Pons (tissue), 1 donor: ENCODE measurements at regions not wholly inside any gene's neighbourhood (a gene's known extent, or its start where the extent isn't known, plus 50 kb on each side); places are given as distances from the start of the nearest gene placed in this dataset.

ENCODE experiments used
- DNase-seq: peaks from one replicate; pipeline ENCODE4 v3.0.0-alpha.2; 2016; ENCODE audit warnings: low spot score

- DNase-seq: no peak
Observed at GRCh38 chrX:33465137-33465536, 253.8 kb upstream of the DMD start.

DNA sequence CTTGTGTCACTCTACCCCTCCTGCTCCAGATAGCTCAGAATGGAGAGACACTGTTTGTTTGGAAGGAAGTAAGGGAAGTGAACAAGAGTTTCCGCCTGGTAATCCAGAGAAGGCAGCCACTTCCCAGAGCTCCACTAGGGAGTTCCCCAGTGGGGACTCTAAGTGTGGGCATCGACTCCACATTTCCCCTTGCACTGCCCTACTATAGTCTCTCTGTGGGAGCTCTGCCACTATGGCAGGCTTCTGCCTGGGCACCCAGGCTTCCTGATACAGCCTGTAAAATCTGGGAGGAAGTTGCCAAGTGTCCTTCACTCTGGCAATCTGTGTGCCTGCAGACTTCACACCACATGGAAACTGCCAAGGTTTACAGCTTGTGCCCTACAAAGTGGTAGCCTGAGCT is 245.8 kb upstream of the DMD start:
- DNase-seq: no peak

DNA sequence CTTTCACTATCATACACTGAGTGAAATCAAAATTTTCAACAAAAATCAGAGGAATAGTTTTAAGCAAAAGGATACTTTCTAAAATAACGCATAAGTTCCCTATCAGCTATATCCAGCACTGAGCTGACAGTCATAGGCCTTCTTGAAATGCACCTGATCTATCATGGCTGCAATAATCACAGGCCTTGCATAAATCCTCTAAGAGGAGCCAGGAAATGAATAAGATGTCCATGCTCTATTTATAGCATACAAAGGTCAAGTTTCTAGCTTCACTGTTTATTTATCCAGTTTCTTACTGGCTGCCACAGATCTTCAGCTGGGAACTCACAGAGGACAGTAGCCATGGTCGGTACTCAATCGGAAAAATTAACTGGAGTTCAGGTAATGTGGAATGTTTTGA is 235.9 kb upstream of the DMD start:
- DNase-seq: no peak

- DNase-seq: peak; percentile 29
Observed at GRCh38 chrX:33434256-33435092, 223.1 kb upstream of the DMD start.

DNA sequence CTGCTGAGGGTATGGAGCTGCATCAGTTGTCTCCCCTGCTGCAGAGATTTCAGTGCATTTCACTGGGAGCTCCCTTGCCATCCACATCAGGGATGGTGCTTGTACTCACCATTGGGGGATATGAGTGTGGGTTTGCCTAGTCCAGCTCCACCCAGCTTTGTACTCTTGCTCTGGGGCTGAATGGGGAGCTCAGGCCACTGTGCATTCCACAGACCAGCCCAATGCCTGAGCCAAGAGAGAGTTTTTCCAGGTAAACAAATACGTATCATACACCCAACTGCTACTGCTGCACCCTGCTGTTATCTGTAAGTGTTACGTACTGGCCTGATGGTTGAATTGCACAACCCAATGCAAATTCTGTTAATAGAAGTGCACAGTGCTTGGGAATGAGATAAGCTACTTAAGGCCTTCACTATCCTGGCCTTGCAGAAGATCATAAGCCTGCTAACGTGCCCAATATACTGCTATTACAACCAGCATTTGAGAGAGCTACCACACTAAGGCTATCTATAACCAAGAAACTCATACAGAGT is 205.0 kb upstream of the DMD start:
- no peak for DNase-seq

DNA sequence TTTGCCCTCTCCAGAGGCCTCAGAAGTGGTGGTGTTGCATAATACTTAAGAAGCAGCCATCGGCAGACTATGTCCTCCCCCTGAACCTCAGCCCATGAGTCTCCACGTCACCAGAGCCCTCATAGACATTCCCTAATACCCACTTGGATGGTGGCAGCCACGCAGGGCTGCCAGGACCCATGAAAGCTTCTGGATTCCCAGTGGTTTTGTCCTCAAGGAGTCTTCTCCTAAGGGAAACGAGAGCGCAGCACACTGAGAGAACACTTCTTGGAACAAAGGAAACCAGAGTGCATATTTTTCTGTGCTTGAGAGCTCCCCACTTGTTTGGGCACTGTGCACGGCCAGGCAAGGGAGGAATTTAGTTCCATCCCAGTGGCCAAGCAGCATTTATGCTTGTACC is 204.1 kb upstream of the DMD start:
- no peak for DNase-seq

- no peak for DNase-seq
Observed at GRCh38 chrX:33385546-33385945, 174.2 kb upstream of the DMD start.

DNA sequence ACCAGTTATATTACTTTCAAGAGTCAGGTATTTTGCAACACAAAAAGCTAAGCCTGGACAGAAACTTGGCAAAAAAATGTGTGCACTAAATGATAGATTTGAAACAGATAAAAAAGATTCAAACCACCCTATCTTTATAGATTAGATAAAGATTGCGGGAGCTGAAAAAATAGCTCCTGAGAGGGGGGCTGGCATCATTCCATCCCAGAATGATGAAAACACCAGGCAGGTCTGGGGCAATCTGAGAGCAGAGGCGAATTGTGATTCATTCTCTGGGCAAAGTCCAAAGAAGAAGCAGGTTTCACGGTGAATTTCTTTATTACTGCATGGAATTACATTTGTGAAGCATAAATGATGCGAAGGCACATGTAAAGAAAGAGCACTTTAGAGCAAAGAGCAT is 168.5 kb upstream of the DMD start:
- no peak for DNase-seq

DNA sequence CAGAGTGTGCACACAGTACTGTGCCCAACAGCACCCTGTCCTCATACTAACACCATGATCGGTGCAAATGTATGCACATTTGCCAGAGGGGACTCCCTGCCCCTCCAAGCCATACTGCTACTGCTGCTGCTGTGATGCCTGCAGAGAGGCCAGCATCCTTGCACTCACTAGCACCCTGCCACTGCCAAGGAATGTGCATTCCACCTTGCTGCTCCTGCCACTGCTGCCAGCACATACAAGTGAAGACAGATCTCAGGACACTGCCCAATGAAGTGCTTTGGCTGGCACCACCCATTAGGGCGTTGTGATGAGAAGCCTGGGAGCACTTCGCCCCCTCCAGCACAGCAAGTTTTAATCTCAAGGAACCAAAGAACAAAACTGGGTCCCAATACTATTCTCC is 146.3 kb upstream of the DMD start:
- no peak for DNase-seq

DNA sequence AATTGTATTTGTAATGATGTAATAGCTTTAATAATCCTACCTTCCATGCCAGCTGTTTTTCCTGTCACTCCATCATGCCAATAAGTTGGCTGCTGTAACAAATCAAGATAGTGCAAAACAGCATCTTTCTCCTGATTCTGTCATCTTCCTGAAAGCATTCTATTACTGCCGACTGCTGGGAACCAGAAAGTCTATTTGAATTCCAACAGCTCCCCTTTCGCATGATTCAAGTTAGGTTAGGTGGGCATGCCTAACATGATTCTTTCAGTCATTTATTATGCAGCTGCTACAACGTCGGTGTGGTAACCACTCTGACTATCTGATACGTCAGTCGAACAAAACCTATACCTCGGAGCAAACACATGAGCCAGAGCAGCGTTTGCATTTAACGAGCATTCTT is 127.9 kb upstream of the DMD start:
- peak; percentile 52 for DNase-seq

DNA sequence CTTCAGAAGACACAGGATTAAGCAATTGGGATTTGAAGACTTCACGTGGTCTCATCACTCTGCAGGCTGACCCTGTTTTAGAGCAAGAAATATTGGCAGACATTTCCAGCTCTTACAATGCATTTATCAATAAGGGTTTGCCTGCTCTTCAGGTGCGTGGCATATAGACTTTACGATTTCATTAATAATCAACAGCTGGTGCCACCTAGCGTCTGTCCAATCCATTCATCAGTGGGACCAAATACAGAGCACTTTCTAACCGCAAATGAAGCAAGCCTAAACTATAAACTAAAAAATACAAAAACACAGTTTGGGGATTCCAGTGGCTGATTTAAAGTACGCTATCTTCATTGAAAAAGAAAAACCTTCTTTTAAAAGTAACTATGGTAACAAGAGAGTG is 125.4 kb upstream of the DMD start:
- peak; percentile 67 for DNase-seq

GRCh38 chrX:33333271-33333670 is 121.9 kb upstream of the DMD start:
- no peak for DNase-seq

DNA sequence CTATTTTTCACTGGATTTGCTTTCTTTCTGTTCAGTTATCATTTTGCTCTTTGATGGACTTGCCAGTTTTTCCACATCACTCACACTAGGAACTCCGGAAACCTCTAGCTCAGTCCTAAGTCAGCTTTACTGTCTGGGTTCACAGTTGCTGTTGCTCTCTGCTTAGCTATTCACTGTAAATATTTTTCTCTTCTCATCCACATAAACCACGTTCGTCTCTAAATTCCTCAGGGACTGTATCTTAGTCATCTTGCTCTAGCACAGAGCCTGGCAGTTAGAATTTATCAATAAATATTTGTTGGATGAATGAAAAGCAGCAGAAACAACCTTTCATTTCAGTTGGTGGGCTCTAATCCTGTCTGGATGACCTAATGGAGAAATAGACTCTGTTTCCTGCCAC is 119.4 kb upstream of the DMD start:
- DNase-seq: no peak

DNA sequence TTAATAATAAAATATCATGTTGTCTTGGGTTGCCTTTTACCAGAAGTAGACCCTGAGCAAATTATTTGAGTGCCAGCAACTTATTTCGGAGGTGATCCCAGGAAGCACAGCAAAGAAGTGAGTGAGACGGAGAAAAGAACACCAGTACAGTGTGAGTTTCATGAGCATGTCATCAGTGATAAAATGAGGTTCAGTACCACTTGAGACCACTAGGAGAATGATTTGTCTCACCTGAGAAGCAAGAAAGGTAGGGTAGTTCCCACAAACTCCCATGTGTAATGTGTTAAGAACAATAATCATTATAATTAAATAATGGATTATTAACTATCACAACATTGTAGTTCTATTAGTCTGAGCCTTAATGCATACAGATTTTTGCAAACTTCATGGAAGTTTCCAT is 112.8 kb upstream of the DMD start:
- no peak for DNase-seq

- DNase-seq: no peak
Observed at GRCh38 chrX:33307911-33308354, 96.6 kb upstream of the DMD start.

GRCh38 chrX:33298622-33299021 is 87.3 kb upstream of the DMD start:
- DNase-seq: no peak

- no peak for DNase-seq
Observed at GRCh38 chrX:33285550-33285949, 74.2 kb upstream of the DMD start.

- DNase-seq: no peak
Observed at GRCh38 chrX:33277046-33277445, 65.7 kb upstream of the DMD start.

- DNase-seq: no peak
Observed at GRCh38 chrX:33273535-33273934, 62.2 kb upstream of the DMD start.

DNA sequence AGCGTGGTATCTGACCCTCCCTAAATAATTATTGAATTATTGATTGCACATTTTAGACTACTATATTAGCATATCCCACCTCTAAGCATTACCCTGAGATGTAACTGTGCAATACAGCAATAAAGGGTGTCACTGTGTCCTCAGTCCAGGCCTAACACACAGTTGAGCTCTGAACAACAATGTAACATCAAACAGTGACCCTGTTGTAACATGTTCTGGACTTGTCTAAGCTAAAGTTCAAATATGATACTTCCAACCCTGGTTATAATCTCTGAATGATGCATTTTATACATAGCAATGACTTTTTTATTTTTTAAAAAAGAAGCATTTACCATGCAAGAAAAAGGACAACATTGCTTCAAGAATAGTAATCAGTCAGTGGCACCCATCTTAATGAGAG is 61.6 kb upstream of the DMD start:
- no peak for DNase-seq
